Inferior parietal cortex (tissue), 1 donor: ENCODE measurements at regions not wholly inside any gene's neighbourhood (a gene's known extent, or its start where the extent isn't known, plus 50 kb on each side); places are given as distances from the start of the nearest gene placed in this dataset.

Source experiments
- DNase-seq: peaks from one replicate; pipeline ENCODE4 v3.0.0-alpha.2; 2016; ENCODE audit errors: extremely low spot score

GRCh38 chr3:159127021-159127392, 325.2 kb downstream of the MFSD1 start:
- DNase-seq = no peak

- DNase-seq = no peak
Observed at GRCh38 chr3:159128628-159129027, 326.8 kb downstream of the MFSD1 start.

GRCh38 chr3:159130108-159130507, 328.3 kb downstream of the MFSD1 start:
- DNase-seq = no peak

- DNase-seq = no peak
Observed at GRCh38 chr3:159131376-159131775, 329.5 kb downstream of the MFSD1 start.

- DNase-seq = no peak
Observed at GRCh38 chr3:159137949-159138348, 336.1 kb downstream of the MFSD1 start.

GRCh38 chr3:159139326-159139725, 337.5 kb downstream of the MFSD1 start:
- DNase-seq = no peak

GRCh38 chr3:159144472-159144871, 342.6 kb downstream of the MFSD1 start:
- DNase-seq = no peak

- DNase-seq = no peak
Observed at GRCh38 chr3:159144891-159145290, 343.0 kb downstream of the MFSD1 start.

GRCh38 chr3:159146392-159146791, 344.5 kb downstream of the MFSD1 start:
- no peak for DNase-seq

- no peak for DNase-seq
Observed at GRCh38 chr3:159146856-159147435, 345.1 kb downstream of the MFSD1 start.

- DNase-seq = no peak
Observed at GRCh38 chr3:159147813-159148212, 346.0 kb downstream of the MFSD1 start.

GRCh38 chr3:159148466-159148865, 346.6 kb downstream of the MFSD1 start:
- no peak for DNase-seq

GRCh38 chr3:159149131-159149530, 347.3 kb downstream of the MFSD1 start:
- DNase-seq = no peak

GRCh38 chr3:159149633-159150032, 347.8 kb downstream of the MFSD1 start:
- DNase-seq = no peak

- no peak for DNase-seq
Observed at GRCh38 chr3:159150180-159150579, 348.3 kb downstream of the MFSD1 start.

- DNase-seq = no peak
Observed at GRCh38 chr3:159151130-159151529, 349.3 kb downstream of the MFSD1 start.

- no peak for DNase-seq
Observed at GRCh38 chr3:159157275-159157674, 355.4 kb downstream of the MFSD1 start.

GRCh38 chr3:159158213-159158612, 356.4 kb downstream of the MFSD1 start:
- no peak for DNase-seq

- no peak for DNase-seq
Observed at GRCh38 chr3:159158801-159159200, 356.9 kb downstream of the MFSD1 start.

GRCh38 chr3:159159546-159159945, 357.7 kb downstream of the MFSD1 start:
- DNase-seq = no peak

GRCh38 chr3:159163656-159164055, 361.8 kb downstream of the MFSD1 start:
- DNase-seq = no peak

- no peak for DNase-seq
Observed at GRCh38 chr3:159165961-159166360, 364.1 kb downstream of the MFSD1 start.

GRCh38 chr3:159166899-159167586, 365.2 kb downstream of the MFSD1 start:
- no peak for DNase-seq

- no peak for DNase-seq
Observed at GRCh38 chr3:159168788-159169187, 366.9 kb downstream of the MFSD1 start.
